ENCODE measurements at regions not wholly inside any gene's neighbourhood (a gene's known extent, or its start where the extent isn't known, plus 50 kb on each side); places are given as distances from the start of the nearest gene placed in this dataset.
"Not testable (repeated sequence)": the region's sequence is repeated elsewhere in the genome, so short reads cannot be mapped to it uniquely, and the experiment has no call there.

GRCh38 chr3:20307383-20307782, 121.4 kb upstream of the SGO1 start:
- no peak for DNase-seq

- DNase-seq, result no peak
Measured at GRCh38 chr3:20305647-20306046, 119.6 kb upstream of the SGO1 start.

DNA sequence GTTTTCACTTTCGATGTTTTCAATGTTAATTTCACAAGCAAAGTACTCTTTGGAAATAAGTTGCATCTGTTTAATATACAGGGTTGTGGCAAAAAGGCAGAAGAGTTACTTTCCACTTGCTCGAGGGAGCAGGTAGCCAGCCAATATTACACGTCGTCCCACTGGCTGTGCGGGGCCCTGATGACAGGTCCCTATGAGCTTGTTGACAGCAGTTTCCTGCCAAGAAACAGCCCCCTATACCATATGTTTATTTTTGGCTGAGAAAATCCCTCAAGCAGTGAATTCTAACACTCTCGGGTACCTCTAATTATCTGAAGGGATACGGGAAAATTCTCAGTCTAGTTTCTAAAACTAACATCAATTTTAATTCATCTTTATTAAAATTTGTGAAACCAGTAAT, 116.8 kb upstream of the SGO1 start:
- DNase-seq, result no peak

- no peak for DNase-seq
Measured at GRCh38 chr3:20288050-20288449, 102.0 kb upstream of the SGO1 start.

GRCh38 chr3:20280257-20280656, 94.3 kb upstream of the SGO1 start:
- no peak for DNase-seq

DNA sequence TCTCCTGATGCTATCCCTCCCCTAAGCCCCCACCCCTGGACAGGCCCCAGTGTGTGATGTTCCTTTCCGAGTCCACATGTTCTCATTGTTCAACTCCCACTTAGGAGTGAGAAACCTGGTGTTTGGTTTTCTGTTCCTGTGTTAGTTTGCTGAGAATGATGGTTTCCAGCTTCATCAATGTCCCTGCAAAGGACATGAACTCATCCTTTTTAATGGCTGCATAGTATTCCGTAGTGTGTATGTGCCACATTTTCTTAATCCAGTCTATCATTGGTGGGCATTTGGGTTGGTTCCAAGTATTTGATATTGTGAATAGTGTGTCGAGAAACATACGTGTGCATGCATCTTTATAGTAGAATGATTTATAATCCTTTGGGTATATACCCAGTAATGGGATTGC, 80.0 kb upstream of the SGO1 start:
- not testable (repeated sequence) for DNase-seq

DNA sequence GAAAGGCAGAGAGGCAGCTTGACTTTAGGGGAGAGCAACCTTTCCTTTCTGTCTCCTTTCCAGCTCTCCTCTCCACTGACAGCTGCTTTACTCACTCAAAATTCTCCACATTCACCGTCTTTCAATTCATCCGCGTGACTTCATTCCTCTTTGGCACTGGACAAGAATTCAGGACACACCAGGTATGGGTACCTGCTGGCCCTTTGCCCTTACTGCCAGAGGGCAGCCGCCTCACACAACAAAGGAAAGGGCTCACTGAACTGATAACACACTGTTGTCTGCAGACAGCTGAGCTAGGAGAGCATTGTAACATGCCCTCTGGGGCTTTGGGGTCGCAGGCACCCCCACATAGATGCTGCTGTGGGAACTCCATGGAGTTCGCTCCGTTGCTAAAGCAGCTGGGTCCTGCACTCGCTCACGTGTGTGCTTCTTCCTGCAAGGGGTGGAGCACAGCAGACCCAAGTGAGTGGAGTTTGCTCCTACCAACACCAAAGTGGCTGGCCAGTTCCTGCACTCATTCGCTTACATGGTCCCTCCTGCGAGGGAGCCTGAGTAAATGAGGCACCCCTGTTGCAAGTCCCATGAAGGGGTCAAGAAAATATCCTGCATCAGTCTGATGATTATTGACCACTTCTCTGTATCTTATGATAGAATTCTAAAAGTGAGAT, 79.0 kb upstream of the SGO1 start:
- DNase-seq, result no peak

- DNase-seq, result no peak
Measured at GRCh38 chr3:20258371-20258770, 72.4 kb upstream of the SGO1 start.

DNA sequence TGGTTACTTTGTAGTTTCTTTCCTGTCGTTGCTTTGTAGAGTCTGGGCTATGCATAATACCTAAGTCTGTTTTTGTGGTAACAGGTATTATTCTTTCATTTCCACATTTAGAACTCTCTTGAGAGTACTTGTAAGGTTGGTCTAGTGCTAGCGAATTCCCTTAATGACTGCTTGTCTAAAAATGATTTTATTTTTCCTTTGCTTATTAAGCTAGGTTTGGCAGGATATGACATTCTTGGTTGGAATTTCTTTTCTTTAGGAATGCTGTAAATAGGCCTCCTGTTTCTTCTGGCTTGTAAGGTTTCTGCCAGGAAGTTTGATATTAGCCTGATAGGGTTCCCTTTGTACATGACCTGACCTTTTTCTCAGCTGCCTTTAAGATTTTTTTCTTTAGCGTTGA, 70.1 kb upstream of the SGO1 start:
- no peak for DNase-seq

DNA sequence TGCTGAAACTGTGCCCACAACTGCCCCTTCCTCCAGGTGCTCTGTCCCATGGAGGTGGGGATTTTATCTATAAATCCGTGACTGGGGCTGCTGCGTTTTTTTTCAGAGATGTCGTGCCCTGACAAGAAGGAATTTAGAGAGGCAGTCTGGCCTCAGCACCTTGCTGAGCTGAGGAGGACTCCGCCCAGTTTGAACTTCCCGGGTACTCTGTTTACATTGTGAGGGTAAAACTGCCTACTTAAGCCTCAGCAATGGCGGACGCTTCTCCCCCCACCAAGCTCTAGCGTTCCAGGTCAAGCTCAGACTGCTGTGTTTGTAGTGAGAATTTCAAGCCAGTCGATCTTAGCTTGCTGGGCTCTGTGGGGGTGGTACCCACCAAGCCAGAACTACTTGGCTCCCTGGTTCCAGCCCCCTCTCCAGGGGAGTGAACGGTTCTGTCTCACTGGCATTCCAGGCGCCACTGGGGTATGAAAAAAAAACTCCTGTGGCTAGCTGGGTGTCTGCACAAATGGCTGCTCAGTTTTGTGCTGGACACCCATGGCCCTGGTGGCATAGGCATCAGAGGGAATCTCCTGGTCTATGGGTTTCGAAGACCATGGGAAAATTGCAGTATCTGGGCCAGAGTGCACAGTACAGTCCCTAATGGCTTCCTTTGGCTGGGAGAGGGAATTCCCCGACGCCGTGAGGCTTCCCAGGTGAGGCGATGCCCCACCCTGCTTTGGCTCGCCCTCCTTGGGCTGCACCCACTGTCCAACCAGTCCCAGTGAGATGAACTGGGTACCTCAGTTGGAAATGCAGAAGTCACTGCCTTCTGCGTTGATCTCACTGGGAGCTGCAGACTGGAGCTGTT, 68.5 kb upstream of the SGO1 start:
- no peak for DNase-seq

GRCh38 chr3:20250786-20251185, 64.8 kb upstream of the SGO1 start:
- no peak for DNase-seq

- DNase-seq, result no peak
Measured at GRCh38 chr3:20250314-20250713, 64.3 kb upstream of the SGO1 start.

GRCh38 chr3:20246662-20247061, 60.7 kb upstream of the SGO1 start:
- no peak for DNase-seq

GRCh38 chr3:20245781-20246180, 59.8 kb upstream of the SGO1 start:
- no peak for DNase-seq

- no peak for DNase-seq
Measured at GRCh38 chr3:20240154-20240883, 54.3 kb upstream of the SGO1 start.

DNA sequence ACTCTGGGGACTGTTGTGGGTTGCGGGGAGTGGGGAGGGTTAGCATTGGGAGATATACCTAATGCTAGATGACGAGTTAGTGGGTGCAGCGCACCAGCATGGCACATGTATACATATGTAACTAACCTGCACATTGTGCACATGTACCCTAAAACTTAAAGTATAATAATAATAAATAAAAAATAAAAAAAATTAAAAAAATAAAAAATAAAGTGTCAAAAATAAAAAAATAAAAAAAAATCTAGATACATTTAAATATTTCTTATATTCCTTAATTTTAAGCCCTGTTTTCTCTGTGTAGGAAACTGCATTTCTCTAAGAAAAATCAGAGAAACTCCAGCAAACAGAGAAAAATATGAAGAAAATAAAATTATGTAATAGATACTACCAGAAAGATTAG, 52.2 kb upstream of the SGO1 start:
- not testable (repeated sequence) for DNase-seq

GRCh38 chr3:20236603-20237002, 50.6 kb upstream of the SGO1 start:
- DNase-seq, result no peak

All from activated CD4-positive, alpha-beta T cell treated with anti-CD3 and anti-CD28 coated beads, Interleukin-2, amount 50 U/mL, for 4 hours (primary cell).